Neutrophil (primary cell): ENCODE measurements at regions not wholly inside any gene's neighbourhood (a gene's known extent, or its start where the extent isn't known, plus 50 kb on each side); places are given as distances from the start of the nearest gene placed in this dataset.

Experiments used
- H3K27ac ChIP-seq: fragments of 200-600 bp; sonication (generic); 2 replicates; pipeline ENCODE4 v1.5.1; 2016; ENCODE audit warnings: mild to moderate bottlenecking, moderate library complexity
- H3K27me3 ChIP-seq: fragments of 200-600 bp; sonication (generic); 2 replicates; pipeline ENCODE4 v1.6.0; 2016; ENCODE audit warnings: mild to moderate bottlenecking
- H3K36me3 ChIP-seq: fragments of 200-600 bp; sonication (generic); 2 replicates; pipeline ENCODE4 v1.5.1; 2017
- H3K4me1 ChIP-seq, 2 experiments: fragments of 200-600 bp in 1 of 2; sonication (generic) in 1 of 2; 1 replicate in 1 of 2; 2 replicates in 1 of 2; pipeline versions ENCODE4 v1.5.1 to v1.6.1; 2013 to 2016; ENCODE audit warnings: low read depth in 1 of 2, low read length in 1 of 2, mild to moderate bottlenecking in 1 of 2, moderate library complexity in 1 of 2; ENCODE audit not compliant: control insufficient read depth in 1 of 2, insufficient read depth in 1 of 2
- H3K4me3 ChIP-seq, 2 experiments: fragments of 200-600 bp in 1 of 2; sonication (generic) in 1 of 2; 1 replicate in 1 of 2; 2 replicates in 1 of 2; pipeline ENCODE4 v1.5.1; 2013 to 2016; ENCODE audit warnings: low read depth in 1 of 2, low read length in 1 of 2, mild to moderate bottlenecking in 1 of 2, moderate library complexity in 1 of 2
- H3K9me3 ChIP-seq: fragments of 200-600 bp; sonication (generic); 2 replicates; pipeline ENCODE4 v1.5.1; 2016
- CTCF ChIP-seq: fragments of 200-600 bp; sonication (generic); IDR thresholded peaks from 2 replicates; pipeline ENCODE4 v1.5.1; 2016; ENCODE audit warnings: antibody characterized with exemption

GRCh38 chr6:103236923-103237322 lies 1622.8 kb downstream of the HACE1 start:
- TF ChIP-seq CTCF, result no peak
- Histone ChIP-seq H3K9me3 (no peaks in the 10 kb centered on the region), H3K27me3 (no peaks in the 10 kb centered on the region), H3K4me1 (no peaks in the 10 kb centered on the region), H3K4me3 (no peak overlapping the region), H3K36me3 (no peaks in the 10 kb centered on the region), H3K27ac (no peak overlapping the region)

GRCh38 chr6:103231181-103231580 lies 1628.5 kb downstream of the HACE1 start:
- TF ChIP-seq CTCF, result no peak
- Histone ChIP-seq H3K9me3 (no peaks in the 10 kb centered on the region), H3K4me1 (no peaks in the 10 kb centered on the region), H3K27me3 (no peaks in the 10 kb centered on the region), H3K36me3 (no peaks in the 10 kb centered on the region), H3K4me3 (no peak overlapping the region), H3K27ac (no peak overlapping the region)

- no peaks in the 10 kb centered on the region for H3K4me1 ChIP-seq
- H3K4me3 ChIP-seq, result no peak overlapping the region
- H3K27ac ChIP-seq, result no peak overlapping the region
- no peaks in the 10 kb centered on the region for H3K36me3 ChIP-seq
- TF ChIP-seq CTCF, result no peak
- no peaks in the 10 kb centered on the region for H3K9me3 ChIP-seq
- H3K27me3 ChIP-seq, result no peaks in the 10 kb centered on the region
Measured at GRCh38 chr6:103215847-103216246, 1643.9 kb downstream of the HACE1 start.

- Histone ChIP-seq H3K4me1 (no peaks in the 10 kb centered on the region), H3K36me3 (no peaks in the 10 kb centered on the region), H3K27me3 (no peaks in the 10 kb centered on the region), H3K9me3 (no peaks in the 10 kb centered on the region), H3K4me3 (no peak overlapping the region), H3K27ac (no peak overlapping the region)
- TF ChIP-seq CTCF, result no peak
Measured at GRCh38 chr6:103210686-103211085, 1649.0 kb downstream of the HACE1 start.

- H3K9me3 ChIP-seq, result no peaks in the 10 kb centered on the region
- H3K4me1 ChIP-seq, result no peaks in the 10 kb centered on the region
- no peaks in the 10 kb centered on the region for H3K36me3 ChIP-seq
- TF ChIP-seq CTCF, result no peak
- H3K27me3 ChIP-seq, result no peaks in the 10 kb centered on the region
- no peak overlapping the region for H3K27ac ChIP-seq
- no peak overlapping the region for H3K4me3 ChIP-seq
Measured at GRCh38 chr6:103198386-103198785, 1661.3 kb downstream of the HACE1 start.

GRCh38 chr6:103193413-103193812 lies 1666.3 kb downstream of the HACE1 start:
- Histone ChIP-seq H3K9me3 (no peaks in the 10 kb centered on the region), H3K27ac (no peak overlapping the region), H3K36me3 (no peaks in the 10 kb centered on the region), H3K27me3 (no peaks in the 10 kb centered on the region), H3K4me1 (no peaks in the 10 kb centered on the region), H3K4me3 (no peak overlapping the region)
- TF ChIP-seq CTCF, result no peak
